AG09319 (cell line): ENCODE measurements at regions not wholly inside any gene's neighbourhood (a gene's known extent, or its start where the extent isn't known, plus 50 kb on each side); places are given as distances from the start of the nearest gene placed in this dataset.

Experiments
- DNase-seq: peaks from one replicate; pipeline ENCODE4 v3.0.0-alpha.2; 2010; ENCODE audit warnings: low read depth; ENCODE audit errors: extremely low read depth
- TF ChIP-seq, protein P1 (sequence below): IDR thresholded peaks from 2 replicates; pipeline ENCODE4 v1.5.1; 2011; ENCODE audit warnings: low read depth, mild to moderate bottlenecking, inconsistent platforms, low read length, moderate library complexity

DNA sequence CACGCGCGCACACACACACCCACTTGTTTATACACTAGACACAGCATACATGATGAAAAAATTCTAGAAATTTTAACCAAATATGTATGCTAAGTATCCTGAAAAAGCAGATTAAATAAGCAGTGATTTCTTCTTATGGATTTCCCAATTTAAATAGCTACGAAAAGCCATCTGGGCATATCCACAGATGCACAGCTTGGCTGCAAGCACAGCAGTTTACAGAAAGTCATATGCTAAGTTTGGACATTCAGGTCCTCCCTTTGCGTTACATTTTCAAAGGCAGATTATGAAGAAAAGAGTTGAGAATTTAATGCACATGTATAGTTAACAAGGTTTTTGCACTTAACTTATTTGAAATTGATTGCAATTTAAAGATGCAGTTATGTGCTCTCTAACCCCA is 542.2 kb upstream of the EPHA5 start:
- TF ChIP-seq, protein P1, sequence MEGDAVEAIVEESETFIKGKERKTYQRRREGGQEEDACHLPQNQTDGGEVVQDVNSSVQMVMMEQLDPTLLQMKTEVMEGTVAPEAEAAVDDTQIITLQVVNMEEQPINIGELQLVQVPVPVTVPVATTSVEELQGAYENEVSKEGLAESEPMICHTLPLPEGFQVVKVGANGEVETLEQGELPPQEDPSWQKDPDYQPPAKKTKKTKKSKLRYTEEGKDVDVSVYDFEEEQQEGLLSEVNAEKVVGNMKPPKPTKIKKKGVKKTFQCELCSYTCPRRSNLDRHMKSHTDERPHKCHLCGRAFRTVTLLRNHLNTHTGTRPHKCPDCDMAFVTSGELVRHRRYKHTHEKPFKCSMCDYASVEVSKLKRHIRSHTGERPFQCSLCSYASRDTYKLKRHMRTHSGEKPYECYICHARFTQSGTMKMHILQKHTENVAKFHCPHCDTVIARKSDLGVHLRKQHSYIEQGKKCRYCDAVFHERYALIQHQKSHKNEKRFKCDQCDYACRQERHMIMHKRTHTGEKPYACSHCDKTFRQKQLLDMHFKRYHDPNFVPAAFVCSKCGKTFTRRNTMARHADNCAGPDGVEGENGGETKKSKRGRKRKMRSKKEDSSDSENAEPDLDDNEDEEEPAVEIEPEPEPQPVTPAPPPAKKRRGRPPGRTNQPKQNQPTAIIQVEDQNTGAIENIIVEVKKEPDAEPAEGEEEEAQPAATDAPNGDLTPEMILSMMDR, result no peak
- no peak for DNase-seq

DNA sequence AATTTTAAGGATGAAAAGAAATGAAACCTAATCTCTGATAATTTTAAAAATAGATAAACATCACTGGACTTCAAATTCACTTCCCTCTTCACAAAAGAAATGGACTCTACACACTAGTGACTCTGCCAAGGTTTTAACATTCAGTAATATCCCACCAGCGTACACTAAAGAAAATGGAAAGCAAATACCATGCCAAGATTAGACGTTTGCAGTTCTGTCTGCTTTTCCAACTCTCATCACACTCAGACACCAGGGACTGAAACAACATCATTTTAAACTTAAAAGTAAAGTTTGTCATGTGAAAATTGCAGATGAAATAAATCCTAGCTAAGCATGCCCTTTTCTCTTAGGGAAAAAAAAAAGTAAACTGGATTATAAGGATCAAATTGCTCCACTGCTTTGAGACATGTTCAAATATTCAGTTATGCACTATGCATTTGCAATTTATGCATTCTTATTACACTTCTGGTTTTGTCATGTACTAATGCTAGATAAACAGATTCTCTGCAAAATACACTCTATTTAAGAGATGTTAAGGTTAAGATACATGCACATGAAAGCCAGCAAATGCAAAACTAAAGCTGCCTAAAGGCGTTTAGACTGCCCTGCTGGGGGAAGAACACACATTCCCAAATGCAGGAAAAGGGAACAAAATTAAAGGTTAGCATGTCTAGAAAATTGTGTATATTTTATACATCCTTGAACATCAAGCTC is 534.4 kb upstream of the EPHA5 start:
- TF ChIP-seq, protein P1, result no peak
- DNase-seq, result no peak

DNA sequence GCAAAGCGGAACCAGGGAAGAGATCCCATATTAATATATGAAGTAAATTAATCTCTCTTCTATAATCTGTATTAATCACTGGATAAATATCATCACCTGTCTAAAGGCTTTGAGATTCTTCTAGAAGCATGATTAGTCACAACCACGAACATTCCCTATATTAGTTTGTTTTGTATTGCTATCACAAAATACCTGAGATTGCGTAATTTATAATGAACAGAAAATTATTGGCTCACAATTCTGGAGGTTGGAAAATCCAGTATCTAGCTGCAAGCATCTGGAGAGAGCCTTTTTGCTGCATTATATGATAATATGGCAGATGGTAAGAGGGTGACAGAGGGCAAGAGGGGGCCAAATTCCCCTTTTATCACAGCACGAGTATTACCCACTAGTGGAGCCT is 532.6 kb upstream of the EPHA5 start:
- TF ChIP-seq, protein P1, result no peak
- DNase-seq, result no peak

- TF ChIP-seq, protein P1, result no peak
- no peak for DNase-seq
Measured at GRCh38 chr4:66197451-66197850, 527.2 kb upstream of the EPHA5 start.

DNA sequence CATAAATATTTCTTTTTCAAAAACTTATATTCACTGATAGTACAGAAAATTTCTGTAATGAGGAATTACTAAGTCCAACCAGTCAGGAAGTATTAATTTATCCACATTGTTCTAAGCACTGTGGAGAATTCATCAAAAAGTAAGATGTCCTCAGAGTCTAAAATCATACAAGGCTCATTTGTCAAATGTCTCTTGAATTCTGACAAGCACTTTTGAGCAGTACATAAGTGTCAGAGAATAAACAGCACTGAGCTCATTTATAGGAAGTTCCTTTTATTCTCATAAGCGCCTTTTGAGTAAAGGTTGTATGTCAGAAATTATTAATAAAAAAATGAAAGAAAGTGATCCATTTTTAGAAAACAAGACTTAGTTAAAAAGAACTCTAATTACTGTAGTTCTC is 523.2 kb upstream of the EPHA5 start:
- TF ChIP-seq, protein P1, result no peak
- no peak for DNase-seq

DNA sequence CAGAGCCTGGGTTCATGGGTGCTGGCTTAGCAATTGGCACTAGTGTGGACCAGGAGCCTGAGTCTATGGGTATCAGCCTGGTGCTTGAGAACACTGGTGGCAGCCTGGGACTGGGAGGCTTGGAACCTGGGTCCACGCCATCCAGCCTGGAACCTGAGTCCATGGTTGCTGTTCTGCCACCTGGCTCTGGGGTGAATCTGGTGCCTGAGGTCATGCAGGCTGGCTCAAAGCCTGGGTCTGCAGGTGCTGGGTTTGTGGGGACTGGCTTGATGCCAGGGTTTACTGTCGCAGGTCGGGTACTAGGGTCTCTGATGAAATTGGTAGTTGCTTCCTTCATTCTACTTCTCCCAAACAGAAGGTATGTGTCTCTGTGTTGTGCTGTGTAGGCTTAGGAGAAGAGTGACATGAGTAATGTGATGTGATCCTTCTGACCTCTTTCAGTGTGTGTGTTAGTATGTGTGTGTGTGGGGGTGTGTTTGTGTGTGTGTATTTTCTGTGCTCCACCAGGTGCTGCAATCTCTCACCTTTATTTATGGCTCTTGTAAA is 517.0 kb upstream of the EPHA5 start:
- TF ChIP-seq, protein P1, result no peak
- DNase-seq, result no peak

GRCh38 chr4:66186095-66186494 is 515.8 kb upstream of the EPHA5 start:
- TF ChIP-seq, protein P1, result no peak
- DNase-seq, result no peak
